ENCODE measurements at regions not wholly inside any gene's neighbourhood (a gene's known extent, or its start where the extent isn't known, plus 50 kb on each side); places are given as distances from the start of the nearest gene placed in this dataset.
A peak's percentile ranks its signal among the peaks of the same experiment; 100 is the strongest.

GRCh38 chr13:84399320-84400085 is 517.2 kb upstream of the SLITRK1 start:
- DNase-seq, result peak; percentile 10

GRCh38 chr13:84393981-84394625 is 511.8 kb upstream of the SLITRK1 start:
- DNase-seq, result no peak

DNA sequence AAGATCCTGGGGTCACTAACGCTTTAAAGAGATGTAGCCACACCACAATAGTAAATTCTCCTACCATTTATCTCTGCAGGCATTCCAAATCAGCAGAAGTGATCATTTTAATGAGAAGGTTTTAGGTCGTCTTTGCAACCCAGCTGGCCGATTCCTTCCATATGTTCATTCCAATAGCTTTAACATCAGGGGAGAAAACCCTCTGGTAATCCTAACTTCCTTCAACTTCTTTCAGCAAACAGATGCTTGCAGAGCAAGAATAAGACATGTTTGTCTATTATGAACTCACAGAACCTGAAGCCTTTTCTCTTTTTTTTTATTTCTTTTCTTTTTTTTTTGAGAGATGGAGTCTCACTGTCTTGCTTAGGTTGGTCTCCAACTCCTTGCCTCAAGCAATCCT is 498.6 kb upstream of the SLITRK1 start:
- peak; percentile 6 for DNase-seq

DNA sequence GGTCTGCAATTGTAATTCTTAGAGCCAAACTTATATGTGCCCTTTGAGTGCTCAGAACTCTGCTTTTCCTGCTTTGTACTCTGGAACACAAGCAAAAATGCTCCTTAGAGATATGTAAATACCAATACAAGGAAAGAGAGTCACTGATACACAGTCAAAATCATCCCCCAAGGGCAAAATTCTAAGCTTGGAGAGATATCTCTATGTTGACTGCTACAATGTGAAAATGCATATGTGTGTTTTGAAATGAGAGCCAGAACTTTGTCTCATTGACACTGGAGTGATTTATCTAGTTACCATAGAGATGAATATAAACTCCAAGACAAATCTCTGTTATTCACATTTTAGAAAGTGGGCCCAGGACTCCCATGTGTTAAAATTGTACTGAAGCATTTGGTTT is 494.8 kb upstream of the SLITRK1 start:
- peak; percentile 7 for DNase-seq

DNA sequence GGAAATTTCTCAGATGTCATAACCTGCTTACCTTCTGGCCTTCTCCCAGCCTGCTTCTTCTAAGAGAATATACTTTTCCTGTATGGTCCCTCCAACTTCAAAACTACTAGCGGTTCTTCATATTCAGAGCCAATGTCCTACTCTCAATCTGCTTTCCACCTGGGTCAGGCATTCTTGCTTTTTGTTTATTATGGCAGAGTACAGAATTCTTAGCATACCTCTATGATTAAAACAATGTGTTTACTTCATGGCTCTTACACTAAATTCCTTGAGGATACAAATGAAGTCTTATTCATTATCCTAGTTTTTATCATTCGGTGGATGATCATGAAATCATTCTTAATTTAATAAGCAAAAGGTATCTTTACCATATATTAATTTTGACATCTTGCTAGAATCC is 484.2 kb upstream of the SLITRK1 start:
- no peak for DNase-seq

- no peak for DNase-seq
These were observed 480.5 kb upstream of the SLITRK1 start for GRCh38 chr13:84362777-84363176.

GRCh38 chr13:84360822-84361221 is 478.5 kb upstream of the SLITRK1 start:
- no peak for DNase-seq

GRCh38 chr13:84358601-84359000 is 476.3 kb upstream of the SLITRK1 start:
- no peak for DNase-seq

GRCh38 chr13:84352946-84353345 is 470.7 kb upstream of the SLITRK1 start:
- DNase-seq, result no peak

DNA sequence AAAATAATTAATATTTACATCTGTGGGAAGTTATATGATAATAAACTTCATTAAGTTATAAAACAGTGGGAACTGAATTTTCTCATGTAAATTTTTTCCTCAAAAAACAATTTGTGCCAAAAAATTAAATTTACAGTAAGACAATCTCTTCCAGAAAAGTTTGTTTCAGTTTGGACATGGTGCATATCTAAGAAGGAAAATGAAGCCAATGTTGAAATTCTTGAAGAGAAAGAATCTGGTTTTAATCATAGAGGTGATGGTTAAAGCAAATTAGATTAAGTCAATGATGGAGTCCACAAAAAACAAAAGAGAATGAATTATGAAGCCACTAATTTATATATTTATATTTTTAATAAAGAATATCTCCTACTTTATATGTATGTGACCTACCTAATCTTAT is 457.2 kb upstream of the SLITRK1 start:
- DNase-seq, result no peak

GRCh38 chr13:84332346-84332745 is 450.1 kb upstream of the SLITRK1 start:
- DNase-seq, result no peak

- peak; percentile 86 for DNase-seq
These were observed 433.3 kb upstream of the SLITRK1 start for GRCh38 chr13:84315527-84315926.

DNA sequence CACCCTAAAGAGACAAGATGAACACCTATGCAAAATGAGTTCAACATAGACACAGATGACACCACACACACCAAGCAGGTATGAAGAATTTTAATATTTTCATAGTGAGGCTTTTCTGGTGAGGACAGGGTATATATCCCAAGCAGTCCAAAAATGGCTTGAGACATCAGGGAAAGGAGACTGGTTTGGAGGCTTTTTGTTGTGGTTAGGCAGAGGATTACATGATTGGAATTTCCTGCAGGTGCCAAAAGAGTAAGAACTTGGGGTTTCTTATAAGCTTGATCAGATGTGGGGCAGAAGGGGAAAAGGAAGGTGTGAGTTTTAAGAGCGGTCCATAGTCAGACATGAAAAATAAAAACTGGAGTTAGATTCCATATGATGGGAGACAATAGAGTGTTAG is 420.8 kb upstream of the SLITRK1 start:
- DNase-seq, result no peak

DNA sequence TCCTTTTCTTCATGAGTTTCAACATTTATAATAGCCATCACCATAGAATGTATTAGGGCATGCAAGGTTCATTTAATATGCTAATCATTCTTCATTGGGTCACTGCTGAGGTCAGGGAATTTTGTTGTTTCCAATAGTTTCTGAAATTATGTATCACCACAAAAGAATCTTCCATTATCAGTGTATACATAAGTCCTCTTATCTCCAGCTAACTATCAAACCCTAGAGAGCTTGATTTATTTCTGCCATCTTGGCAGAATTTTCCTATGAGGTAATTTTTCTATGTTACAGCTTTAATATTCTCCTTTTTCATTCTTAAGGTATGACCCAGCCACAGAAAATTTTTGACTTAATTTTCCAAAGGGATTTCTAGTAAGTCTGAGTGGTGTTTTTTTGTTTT is 415.0 kb upstream of the SLITRK1 start:
- no peak for DNase-seq

- no peak for DNase-seq
These were observed 414.1 kb upstream of the SLITRK1 start for GRCh38 chr13:84296401-84296800.

DNA sequence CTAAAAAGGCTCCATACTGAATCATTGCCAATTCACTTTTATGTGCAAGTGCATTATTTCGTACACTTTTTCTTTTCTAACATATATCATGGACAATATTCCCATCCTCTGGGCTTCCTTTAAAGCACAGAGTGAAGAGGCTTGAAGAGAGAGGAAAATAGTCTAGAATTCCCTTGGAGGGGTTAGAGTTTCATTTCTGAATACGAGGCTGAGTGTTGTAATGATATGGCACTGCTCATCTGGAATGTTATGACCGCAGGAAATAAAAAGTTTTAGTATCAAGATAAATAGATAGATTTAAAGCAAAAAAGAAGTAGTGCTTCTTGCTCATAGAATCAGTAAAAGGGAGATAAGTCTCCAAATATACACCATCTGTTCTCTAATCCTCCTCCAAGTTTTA is 412.3 kb upstream of the SLITRK1 start:
- DNase-seq, result no peak

GRCh38 chr13:84290386-84290785 is 408.1 kb upstream of the SLITRK1 start:
- DNase-seq, result no peak

DNA sequence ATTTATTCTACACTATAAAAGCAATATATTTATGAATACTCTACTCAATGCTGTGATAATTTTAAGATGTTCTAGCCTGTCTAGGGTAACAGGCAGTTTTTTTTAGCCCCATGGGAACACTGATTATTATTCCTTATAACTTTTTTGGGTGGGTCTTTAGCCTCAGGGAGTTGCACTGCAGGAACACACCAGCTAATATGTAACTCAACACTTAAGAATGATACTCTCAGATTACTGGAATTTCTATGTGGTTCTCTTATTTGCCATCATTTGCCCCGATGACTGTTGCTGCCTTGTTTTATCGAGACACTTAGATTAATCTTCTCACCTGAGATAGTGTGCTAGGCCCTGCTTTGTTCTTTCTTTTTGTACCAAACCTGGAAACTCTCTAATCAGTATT is 396.9 kb upstream of the SLITRK1 start:
- no peak for DNase-seq

DNA sequence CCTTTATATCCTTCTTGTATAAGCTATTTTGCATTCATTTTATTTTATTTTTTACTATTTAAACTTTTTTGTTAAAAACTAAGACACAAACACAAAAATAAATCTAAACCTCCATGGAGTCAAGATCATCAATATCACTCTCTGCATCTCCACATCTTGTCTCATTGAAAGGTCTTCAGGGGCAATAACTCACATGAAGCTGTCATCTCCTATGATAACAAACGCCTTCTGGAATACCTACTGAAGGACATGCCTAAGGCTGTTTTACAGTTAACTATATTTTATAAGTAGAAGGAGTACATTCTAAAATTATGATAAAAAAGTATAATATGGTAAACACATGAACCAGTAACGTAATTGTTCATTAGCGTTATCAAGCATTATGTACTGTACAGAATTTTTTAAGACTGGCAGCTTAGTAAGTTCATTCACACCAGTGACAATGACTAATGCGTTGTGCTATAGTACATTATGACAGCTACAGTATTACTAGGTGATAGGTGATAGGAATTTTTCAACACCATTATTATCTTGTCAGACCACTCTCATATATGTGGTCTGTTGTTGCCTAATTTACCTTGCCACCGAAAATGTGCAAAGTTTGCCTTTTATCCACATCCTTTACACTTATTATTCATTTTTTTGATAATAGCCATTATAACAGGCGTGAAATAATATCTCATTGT is 390.7 kb upstream of the SLITRK1 start:
- no peak for DNase-seq

DNA sequence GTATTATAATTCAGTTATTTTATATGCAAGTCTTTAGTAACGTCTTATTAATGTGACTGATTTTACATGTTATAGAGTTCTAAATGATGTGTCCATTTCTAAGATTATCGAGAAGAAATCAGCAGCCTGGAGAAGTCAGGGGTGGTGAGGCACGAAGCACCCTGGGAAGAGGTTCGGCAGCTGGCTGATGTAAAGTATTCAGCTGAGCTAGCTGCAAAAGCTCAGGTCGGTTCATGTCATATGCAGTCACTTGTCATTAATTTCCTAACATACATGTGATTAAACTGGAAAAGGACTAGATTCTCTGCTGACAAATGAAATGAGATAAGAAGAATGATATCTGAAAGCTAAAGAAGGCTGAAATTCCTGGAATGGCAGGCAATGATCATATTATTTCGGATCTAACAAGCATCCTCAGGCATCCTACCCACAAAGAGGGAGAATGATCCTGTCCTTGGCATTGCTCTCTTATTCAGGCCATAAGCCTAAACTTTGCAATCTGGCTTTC is 383.0 kb upstream of the SLITRK1 start:
- DNase-seq, result peak; percentile 40

DNA sequence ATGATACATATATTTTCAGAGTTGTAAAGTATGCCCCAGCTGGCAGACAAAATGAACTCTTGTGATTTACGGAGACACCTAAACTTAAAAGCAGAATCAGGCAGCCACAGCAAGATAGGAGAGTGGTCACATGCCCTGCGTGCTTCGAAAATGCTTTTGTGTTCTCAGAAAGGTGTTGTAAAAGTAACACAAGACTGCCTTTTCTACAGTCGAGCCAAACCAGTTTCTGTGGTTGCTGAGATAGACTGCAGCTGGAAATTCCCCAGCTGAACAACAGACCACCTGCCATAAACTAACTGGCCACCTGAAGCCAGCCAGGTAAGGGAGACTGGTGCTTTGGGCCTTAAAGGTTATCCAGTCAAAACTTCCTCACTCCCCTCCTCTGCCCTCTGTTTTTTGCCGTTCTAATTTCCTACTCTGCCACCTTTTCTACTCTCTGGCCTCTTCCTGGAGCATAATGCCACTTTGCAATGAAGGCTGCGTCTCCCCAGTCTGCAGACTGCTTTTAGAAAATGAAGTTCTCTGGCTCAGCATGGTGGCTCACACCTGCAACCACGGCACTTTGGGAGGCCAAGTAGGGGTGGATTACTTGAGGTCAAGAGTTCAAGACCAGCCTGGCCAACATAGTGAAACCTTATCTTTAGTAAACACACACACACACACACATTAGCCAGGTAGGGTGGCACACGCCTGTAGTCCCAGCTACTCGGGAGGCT is 381.2 kb upstream of the SLITRK1 start:
- DNase-seq, result no peak

GRCh38 chr13:84255226-84255797 is 373.0 kb upstream of the SLITRK1 start:
- DNase-seq, result no peak

- DNase-seq, result no peak
These were observed 367.2 kb upstream of the SLITRK1 start for GRCh38 chr13:84249463-84249862.
